Effector memory CD8-positive, alpha-beta T cell (primary cell): ENCODE measurements at regions not wholly inside any gene's neighbourhood (a gene's known extent, or its start where the extent isn't known, plus 50 kb on each side); places are given as distances from the start of the nearest gene placed in this dataset.
"Not testable (repeated sequence)": the region's sequence is repeated elsewhere in the genome, so short reads cannot be mapped to it uniquely, and the experiment has no call there.

ENCODE experiments used
- ATAC-seq: fragments of 150-1000 bp; cut with Tn5 transposase; replicated peaks from 2 replicates; pipeline ENCODE4 v1.10.0; 2021; ENCODE audit warnings: mild to moderate bottlenecking, moderate library complexity
- DNase-seq, 3 experiments: peaks; one replicate each; pipeline ENCODE4 v3.0.0; 2021
- H3K27ac Mint-ChIP-seq, 2 donors: one replicate each; pipeline ENCODE4 v1.8.0; 2022; ENCODE audit warnings: mild to moderate bottlenecking in 2 of 2, mixed read lengths in 2 of 2, moderate library complexity in 2 of 2
- H3K27me3 Mint-ChIP-seq, 2 donors: one replicate each; pipeline ENCODE4 v1.8.0; 2022; ENCODE audit warnings: mixed read lengths in 2 of 2
- H3K36me3 Mint-ChIP-seq: one replicate; pipeline ENCODE4 v1.8.0; 2022; ENCODE audit warnings: mild to moderate bottlenecking, moderate library complexity, mixed read lengths; ENCODE audit not compliant: insufficient read depth
- H3K4me1 Mint-ChIP-seq, 2 donors: one replicate each; pipeline ENCODE4 v1.8.0; 2022; ENCODE audit warnings: low read depth in 2 of 2, mixed read lengths in 2 of 2
- H3K4me3 Mint-ChIP-seq, 2 donors: one replicate each; pipeline ENCODE4 v1.8.0; 2022; ENCODE audit warnings: mild to moderate bottlenecking in 2 of 2, mixed read lengths in 2 of 2, moderate library complexity in 2 of 2
- H3K9me3 Mint-ChIP-seq, 2 donors: one replicate each; pipeline ENCODE4 v1.8.0; 2022; ENCODE audit warnings: mixed read lengths in 2 of 2

- no peak for DNase-seq
- no peak for ATAC-seq
- no peaks in the 10 kb centered on the region for H3K36me3 Mint-ChIP-seq
- H3K4me1 Mint-ChIP-seq = no peaks in the 10 kb centered on the region
- no peak overlapping the region for H3K4me3 Mint-ChIP-seq
- no peaks in the 10 kb centered on the region for H3K9me3 Mint-ChIP-seq
- H3K27me3 Mint-ChIP-seq = peaks cover 0 to 9% of the 10 kb centered on the region in 2 donors
- no peak overlapping the region for H3K27ac Mint-ChIP-seq
These were observed 137.2 kb upstream of the PGRMC2 start for GRCh38 chr4:128424527-128425497.

GRCh38 chr4:128422296-128422695 is 134.7 kb upstream of the PGRMC2 start:
- H3K36me3 Mint-ChIP-seq, H3K9me3 Mint-ChIP-seq, DNase-seq, H3K4me1 Mint-ChIP-seq, H3K4me3 Mint-ChIP-seq, ATAC-seq, H3K27me3 Mint-ChIP-seq: not testable (repeated sequence)
- H3K27ac Mint-ChIP-seq = peak overlapping the region in 1 of 2 donors; percentile 23

- Mint-ChIP-seq H3K27me3 (peaks cover 0 to 27% of the 10 kb centered on the region in 2 donors), H3K9me3 (no peaks in the 10 kb centered on the region), H3K27ac (no peak overlapping the region), H3K4me1 (no peaks in the 10 kb centered on the region), H3K4me3 (no peak overlapping the region), H3K36me3 (no peaks in the 10 kb centered on the region)
- DNase-seq = no peak
- ATAC-seq = no peak
These were observed 129.3 kb upstream of the PGRMC2 start for GRCh38 chr4:128416921-128417320.

GRCh38 chr4:128410037-128410436 is 122.4 kb upstream of the PGRMC2 start:
- DNase-seq (no peak), ATAC-seq (no peak)
- no peaks in the 10 kb centered on the region for H3K36me3 Mint-ChIP-seq
- H3K27ac Mint-ChIP-seq = no peak overlapping the region
- no peaks in the 10 kb centered on the region for H3K4me1 Mint-ChIP-seq
- H3K4me3 Mint-ChIP-seq = no peak overlapping the region
- no peaks in the 10 kb centered on the region for H3K9me3 Mint-ChIP-seq
- peaks cover 10 to 17% of the 10 kb centered on the region in 2 donors for H3K27me3 Mint-ChIP-seq

GRCh38 chr4:128403586-128403985 is 116.0 kb upstream of the PGRMC2 start:
- DNase-seq = no peak
- Mint-ChIP-seq H3K27me3 (peaks cover 0 to 34% of the 10 kb centered on the region in 2 donors), H3K9me3 (peaks cover 0 to 4% of the 10 kb centered on the region in 2 donors), H3K27ac (no peak overlapping the region), H3K4me3 (no peak overlapping the region), H3K36me3 (no peaks in the 10 kb centered on the region), H3K4me1 (no peaks in the 10 kb centered on the region)
- ATAC-seq = no peak

GRCh38 chr4:128394778-128395177 is 107.2 kb upstream of the PGRMC2 start:
- H3K9me3 Mint-ChIP-seq = no peaks in the 10 kb centered on the region

GRCh38 chr4:128393101-128393704 is 105.6 kb upstream of the PGRMC2 start:
- Mint-ChIP-seq H3K9me3 (no peaks in the 10 kb centered on the region), H3K27me3 (peaks cover 0 to 6% of the 10 kb centered on the region in 2 donors), H3K4me1 (no peaks in the 10 kb centered on the region), H3K36me3 (no peaks in the 10 kb centered on the region), H3K27ac (no peak overlapping the region), H3K4me3 (no peak overlapping the region)
- no peak for ATAC-seq
- no peak for DNase-seq

More at GRCh38 chr4:128394778-128395177, 107.2 kb upstream of the PGRMC2 start:
- no peak for ATAC-seq
- Mint-ChIP-seq H3K27ac (no peak overlapping the region), H3K27me3 (peaks cover 0 to 13% of the 10 kb centered on the region in 2 donors), H3K4me1 (no peaks in the 10 kb centered on the region), H3K4me3 (no peak overlapping the region), H3K36me3 (no peaks in the 10 kb centered on the region)
- DNase-seq = no peak

- Mint-ChIP-seq H3K36me3 (no peaks in the 10 kb centered on the region), H3K4me1 (no peaks in the 10 kb centered on the region), H3K27ac (no peak overlapping the region), H3K27me3 (peaks cover 0 to 6% of the 10 kb centered on the region in 2 donors), H3K4me3 (no peak overlapping the region), H3K9me3 (no peaks in the 10 kb centered on the region)
- no peak for DNase-seq
- ATAC-seq = no peak
These were observed 102.9 kb upstream of the PGRMC2 start for GRCh38 chr4:128390475-128390996.

- Mint-ChIP-seq H3K27me3 (peaks cover 0 to 6% of the 10 kb centered on the region in 2 donors), H3K4me3 (no peak overlapping the region), H3K36me3 (no peaks in the 10 kb centered on the region), H3K4me1 (no peaks in the 10 kb centered on the region), H3K9me3 (no peaks in the 10 kb centered on the region), H3K27ac (no peak overlapping the region)
- DNase-seq = no peak
- no peak for ATAC-seq
These were observed 101.2 kb upstream of the PGRMC2 start for GRCh38 chr4:128388796-128389195.

- H3K27me3 Mint-ChIP-seq = peaks cover 0 to 6% of the 10 kb centered on the region in 2 donors
These were observed 100.7 kb upstream of the PGRMC2 start for GRCh38 chr4:128388352-128388630.

GRCh38 chr4:128387600-128388351 is 100.2 kb upstream of the PGRMC2 start:
- Mint-ChIP-seq H3K4me1 (no peaks in the 10 kb centered on the region), H3K27ac (no peak overlapping the region), H3K27me3 (peaks cover 0 to 6% of the 10 kb centered on the region in 2 donors), H3K4me3 (no peak overlapping the region), H3K36me3 (no peaks in the 10 kb centered on the region), H3K9me3 (no peaks in the 10 kb centered on the region)
- no peak for ATAC-seq
- no peak for DNase-seq

More at GRCh38 chr4:128388352-128388630, 100.7 kb upstream of the PGRMC2 start:
- Mint-ChIP-seq H3K9me3 (no peaks in the 10 kb centered on the region), H3K27ac (no peak overlapping the region), H3K4me1 (no peaks in the 10 kb centered on the region), H3K36me3 (no peaks in the 10 kb centered on the region), H3K4me3 (no peak overlapping the region)
- no peak for ATAC-seq
- DNase-seq = no peak

GRCh38 chr4:128386761-128387599 is 99.4 kb upstream of the PGRMC2 start:
- no peak for ATAC-seq
- no peaks in the 10 kb centered on the region for H3K36me3 Mint-ChIP-seq
- H3K27ac Mint-ChIP-seq = no peak overlapping the region
- no peaks in the 10 kb centered on the region for H3K4me1 Mint-ChIP-seq
- no peaks in the 10 kb centered on the region for H3K9me3 Mint-ChIP-seq
- H3K27me3 Mint-ChIP-seq = peaks cover 0 to 6% of the 10 kb centered on the region in 2 donors
- no peak overlapping the region for H3K4me3 Mint-ChIP-seq
- DNase-seq = no peak
